ENCODE measurements at regions not wholly inside any gene's neighbourhood (a gene's known extent, or its start where the extent isn't known, plus 50 kb on each side); places are given as distances from the start of the nearest gene placed in this dataset.

DNA sequence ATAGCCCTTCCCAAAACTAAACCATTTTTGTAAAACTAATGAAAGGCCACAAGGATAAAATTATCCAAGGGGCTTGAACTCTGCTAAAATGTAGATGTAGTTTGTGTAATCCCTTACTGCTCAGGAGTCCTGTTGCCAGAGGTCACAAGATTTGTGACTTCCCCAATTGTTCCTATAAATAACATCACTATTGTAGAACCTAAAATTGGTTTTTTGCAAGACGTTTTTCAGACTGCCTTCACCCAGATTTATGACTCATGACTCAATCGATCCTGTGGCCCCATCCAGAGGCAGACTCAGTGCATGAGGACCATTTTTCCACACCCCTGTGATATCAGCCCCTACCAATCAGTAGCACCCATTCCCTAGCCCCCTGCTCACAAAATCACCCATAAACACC is 61.5 kb upstream of the RASSF8 start:
- TF ChIP-seq, protein P1, sequence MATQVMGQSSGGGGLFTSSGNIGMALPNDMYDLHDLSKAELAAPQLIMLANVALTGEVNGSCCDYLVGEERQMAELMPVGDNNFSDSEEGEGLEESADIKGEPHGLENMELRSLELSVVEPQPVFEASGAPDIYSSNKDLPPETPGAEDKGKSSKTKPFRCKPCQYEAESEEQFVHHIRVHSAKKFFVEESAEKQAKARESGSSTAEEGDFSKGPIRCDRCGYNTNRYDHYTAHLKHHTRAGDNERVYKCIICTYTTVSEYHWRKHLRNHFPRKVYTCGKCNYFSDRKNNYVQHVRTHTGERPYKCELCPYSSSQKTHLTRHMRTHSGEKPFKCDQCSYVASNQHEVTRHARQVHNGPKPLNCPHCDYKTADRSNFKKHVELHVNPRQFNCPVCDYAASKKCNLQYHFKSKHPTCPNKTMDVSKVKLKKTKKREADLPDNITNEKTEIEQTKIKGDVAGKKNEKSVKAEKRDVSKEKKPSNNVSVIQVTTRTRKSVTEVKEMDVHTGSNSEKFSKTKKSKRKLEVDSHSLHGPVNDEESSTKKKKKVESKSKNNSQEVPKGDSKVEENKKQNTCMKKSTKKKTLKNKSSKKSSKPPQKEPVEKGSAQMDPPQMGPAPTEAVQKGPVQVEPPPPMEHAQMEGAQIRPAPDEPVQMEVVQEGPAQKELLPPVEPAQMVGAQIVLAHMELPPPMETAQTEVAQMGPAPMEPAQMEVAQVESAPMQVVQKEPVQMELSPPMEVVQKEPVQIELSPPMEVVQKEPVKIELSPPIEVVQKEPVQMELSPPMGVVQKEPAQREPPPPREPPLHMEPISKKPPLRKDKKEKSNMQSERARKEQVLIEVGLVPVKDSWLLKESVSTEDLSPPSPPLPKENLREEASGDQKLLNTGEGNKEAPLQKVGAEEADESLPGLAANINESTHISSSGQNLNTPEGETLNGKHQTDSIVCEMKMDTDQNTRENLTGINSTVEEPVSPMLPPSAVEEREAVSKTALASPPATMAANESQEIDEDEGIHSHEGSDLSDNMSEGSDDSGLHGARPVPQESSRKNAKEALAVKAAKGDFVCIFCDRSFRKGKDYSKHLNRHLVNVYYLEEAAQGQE (IDR thresholded peaks at IDR 0.05) = no peak
- TF ChIP-seq, protein P2, sequence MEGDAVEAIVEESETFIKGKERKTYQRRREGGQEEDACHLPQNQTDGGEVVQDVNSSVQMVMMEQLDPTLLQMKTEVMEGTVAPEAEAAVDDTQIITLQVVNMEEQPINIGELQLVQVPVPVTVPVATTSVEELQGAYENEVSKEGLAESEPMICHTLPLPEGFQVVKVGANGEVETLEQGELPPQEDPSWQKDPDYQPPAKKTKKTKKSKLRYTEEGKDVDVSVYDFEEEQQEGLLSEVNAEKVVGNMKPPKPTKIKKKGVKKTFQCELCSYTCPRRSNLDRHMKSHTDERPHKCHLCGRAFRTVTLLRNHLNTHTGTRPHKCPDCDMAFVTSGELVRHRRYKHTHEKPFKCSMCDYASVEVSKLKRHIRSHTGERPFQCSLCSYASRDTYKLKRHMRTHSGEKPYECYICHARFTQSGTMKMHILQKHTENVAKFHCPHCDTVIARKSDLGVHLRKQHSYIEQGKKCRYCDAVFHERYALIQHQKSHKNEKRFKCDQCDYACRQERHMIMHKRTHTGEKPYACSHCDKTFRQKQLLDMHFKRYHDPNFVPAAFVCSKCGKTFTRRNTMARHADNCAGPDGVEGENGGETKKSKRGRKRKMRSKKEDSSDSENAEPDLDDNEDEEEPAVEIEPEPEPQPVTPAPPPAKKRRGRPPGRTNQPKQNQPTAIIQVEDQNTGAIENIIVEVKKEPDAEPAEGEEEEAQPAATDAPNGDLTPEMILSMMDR (IDR thresholded peaks at IDR 0.05; ENCODE audit: low read depth, low read length, missing input control) = no peak
- TF ChIP-seq, protein P3, sequence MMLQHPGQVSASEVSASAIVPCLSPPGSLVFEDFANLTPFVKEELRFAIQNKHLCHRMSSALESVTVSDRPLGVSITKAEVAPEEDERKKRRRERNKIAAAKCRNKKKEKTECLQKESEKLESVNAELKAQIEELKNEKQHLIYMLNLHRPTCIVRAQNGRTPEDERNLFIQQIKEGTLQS (IDR thresholded peaks at IDR 0.05) = no peak
- TF ChIP-seq JUND (IDR thresholded peaks at IDR 0.05) (no peak), EGR1 (IDR thresholded peaks at IDR 0.05; ENCODE audit: low read depth in 2 of 2) (no peak)

Data from liver (tissue), 3 donors.